ENCODE measurements at regions not wholly inside any gene's neighbourhood (a gene's known extent, or its start where the extent isn't known, plus 50 kb on each side); places are given as distances from the start of the nearest gene placed in this dataset.

GRCh38 chr6:66210964-66211363 lies 503.9 kb upstream of the EYS start:
- TF ChIP-seq CTCF (IDR thresholded peaks at IDR 0.05) (no peak), POLR2AphosphoS5 (IDR thresholded peaks at IDR 0.05; ENCODE audit: insufficient read depth in 1 of 2, low read depth in 1 of 2) (no peak), POLR2A (IDR thresholded peaks at IDR 0.05) (no peak)

Measured in vagina (tissue), 2 donors.